Hepatocyte (in vitro differentiated cells): ENCODE measurements at regions not wholly inside any gene's neighbourhood (a gene's known extent, or its start where the extent isn't known, plus 50 kb on each side); places are given as distances from the start of the nearest gene placed in this dataset.

Source experiments
- CTCF ChIP-seq: fragments of 200-600 bp; sonication (generic); IDR thresholded peaks from 2 replicates; pipeline ENCODE4 v1.5.1; 2016; ENCODE audit warnings: antibody characterized with exemption, mild to moderate bottlenecking; ENCODE audit not compliant: poor library complexity
- EZH2 ChIP-seq: fragments of 200-600 bp; sonication (generic); IDR thresholded peaks from 2 replicates; pipeline ENCODE4 v1.6.1; 2016; ENCODE audit warnings: antibody characterized with exemption, mild to moderate bottlenecking, borderline replicate concordance
- EZH2phosphoT487 ChIP-seq: fragments of 200-600 bp; sonication (generic); IDR thresholded peaks from one replicate; pipeline ENCODE4 v1.6.1; 2018; ENCODE audit warnings: antibody characterized with exemption, mild to moderate bottlenecking, low read depth, moderate library complexity; ENCODE audit not compliant: unreplicated experiment, severe bottlenecking

- TF ChIP-seq CTCF (no peak), EZH2 (no peak), EZH2phosphoT487 (no peak)
These were observed 540.3 kb downstream of the XYLT1 start for GRCh38 chr16:16930309-16931000.
